Spleen (tissue), 11 donors: ENCODE measurements at regions not wholly inside any gene's neighbourhood (a gene's known extent, or its start where the extent isn't known, plus 50 kb on each side); places are given as distances from the start of the nearest gene placed in this dataset.

Experiments used
- DNase-seq: peaks from one replicate; pipeline ENCODE4 v3.0.0-alpha.2; 2020
- H3K27ac ChIP-seq, 8 donors: fragments of 200-600 bp; sonication (generic) in 7 of 8; 1 replicate in 4 of 8; 2 replicates in 4 of 8; pipeline versions ENCODE4 v1.5.0 to v1.8.0; 2016 to 2021; ENCODE audit warnings: inconsistent platforms in 4 of 8, mild to moderate bottlenecking in 4 of 8, moderate library complexity in 1 of 8
- H3K27me3 ChIP-seq, 7 donors: fragments of 200-600 bp; sonication (generic) in 6 of 7; replicated peaks in 1 of 7; 1 replicate in 4 of 7; 2 replicates in 3 of 7; pipeline versions ENCODE4 v1.5.0 to v1.8.0; 2016 to 2021; ENCODE audit warnings: inconsistent platforms in 3 of 7, mild to moderate bottlenecking in 1 of 7
- H3K36me3 ChIP-seq, 6 donors: fragments of 200-600 bp; sonication (generic) in 5 of 6; 1 replicate in 4 of 6; 2 replicates in 2 of 6; pipeline versions ENCODE4 v1.5.0 to v1.8.0; 2016 to 2021; ENCODE audit warnings: inconsistent platforms in 2 of 6
- H3K4me1 ChIP-seq, 6 donors: fragments of 200-600 bp; sonication (generic) in 5 of 6; 1 replicate in 3 of 6; 2 replicates in 3 of 6; pipeline versions ENCODE4 v1.5.0 to v1.8.0; 2016 to 2021; ENCODE audit warnings: inconsistent platforms in 3 of 6
- H3K4me3 ChIP-seq, 8 donors: fragments of 200-600 bp; sonication (generic) in 7 of 8; 1 replicate in 4 of 8; 2 replicates in 4 of 8; pipeline versions ENCODE4 v1.5.0 to v1.8.0; 2016 to 2021; ENCODE audit warnings: inconsistent platforms in 4 of 8, mild to moderate bottlenecking in 4 of 8, moderate library complexity in 2 of 8
- H3K9me3 ChIP-seq, 8 donors: fragments of 200-600 bp; sonication (generic) in 7 of 8; 1 replicate in 4 of 8; 2 replicates in 4 of 8; pipeline versions ENCODE4 v1.5.0 to v1.8.0; 2016 to 2021; ENCODE audit warnings: inconsistent platforms in 4 of 8
- CTCF ChIP-seq, 11 experiments: fragments of 200-600 bp in 7 of 11; fragments of 450-650 bp in 4 of 11; sonication (generic) in 4 of 11; IDR thresholded peaks in 8 of 11; conservative IDR thresholded peaks in 3 of 11; 1 replicate in 7 of 11; 2 replicates in 4 of 11; pipeline versions ENCODE4 v1.4.0 to v1.8.0; 2016 to 2021; ENCODE audit warnings: antibody characterized with exemption in 11 of 11, inconsistent platforms in 4 of 11, mild to moderate bottlenecking in 1 of 11
- POLR2A ChIP-seq, 3 donors: fragments of 450-650 bp; IDR thresholded peaks; one replicate each; pipeline ENCODE4 v1.5.1; 2017; ENCODE audit warnings: antibody characterized with exemption in 3 of 3, mild to moderate bottlenecking in 1 of 3
- POLR2AphosphoS5 ChIP-seq, 3 donors: sonication (generic); formaldehyde crosslinking; IDR thresholded peaks; one replicate each; pipeline ENCODE4 v1.5.1; 2017; ENCODE audit warnings: antibody characterized with exemption in 3 of 3
- WGBS, 5 donors: extraction: QIAGEN DNeasy Blood & Tissue Kit in 3 of 5; methylation state at CpG; one replicate each; pipeline versions ENCODE4 v1.1.5 to v1.1.7; 2013 to 2018; 5-methylcytosine and 5-hydroxymethylcytosine counted together
- intact Hi-C: fragments of 100-400 bp; cut with DNase I; formaldehyde crosslinking; loops from one replicate; pipeline ENCODE4 v1.15.0; 2023; ENCODE audit warnings: low total_unique reads
- donor health status: healthy with polysubstance abuse.
- donor health status: DM: no; HTN: no; CAD: no; lungs with moderate emphysema.
- donor health status: DM: no; HTN: no; CAD: no.
- donor health status: Bipolar disorder and iron deficiency.
- donor health status: healthy.
- donor health status: DM: no; HTN: no; CAD: no.
- donor health status: DM: yes; HTN: yes; CAD: no.

- H3K4me1 ChIP-seq, result no peaks in the 10 kb centered on the region
- no peak for DNase-seq
- WGBS, 5 donors, result 62 to 82% (median 69%) methylated on average over 1 of the region's 1 CpG; no CpG with 5 or more reads in 2 of the 5 donors
These were observed 1053.6 kb downstream of the NLGN4Y start for GRCh38 chrY:15577886-15578285.

GRCh38 chrY:15578761-15579160 is 1054.4 kb downstream of the NLGN4Y start:
- no peaks in the 10 kb centered on the region for H3K4me1 ChIP-seq
- no peaks in the 10 kb centered on the region for H3K36me3 ChIP-seq
- no peak for TF ChIP-seq POLR2AphosphoS5 (IDR thresholded peaks at IDR 0.05)
- no peak for TF ChIP-seq POLR2A (IDR thresholded peaks at IDR 0.05)
- no peak for TF ChIP-seq CTCF (IDR thresholded peaks at IDR 0.05 in 8 of 11, conservative IDR thresholded peaks at IDR 0.05 in 3 of 11)
- no peak overlapping the region for H3K4me3 ChIP-seq
- no peak overlapping the region for H3K27ac ChIP-seq
- no peaks in the 10 kb centered on the region for H3K27me3 ChIP-seq
- no peaks in the 10 kb centered on the region for H3K9me3 ChIP-seq
- intact Hi-C loops, result no loop called here
- DNase-seq, result no peak

More at GRCh38 chrY:15577886-15578285, 1053.6 kb downstream of the NLGN4Y start:
- TF ChIP-seq POLR2A (IDR thresholded peaks at IDR 0.05) (no peak), CTCF (IDR thresholded peaks at IDR 0.05 in 8 of 11, conservative IDR thresholded peaks at IDR 0.05 in 3 of 11) (no peak), POLR2AphosphoS5 (IDR thresholded peaks at IDR 0.05) (no peak)
- H3K4me3 ChIP-seq, result no peak overlapping the region
- no peaks in the 10 kb centered on the region for H3K36me3 ChIP-seq
- no peak overlapping the region for H3K27ac ChIP-seq
- intact Hi-C loops, result no loop called here
- no peaks in the 10 kb centered on the region for H3K9me3 ChIP-seq
- no peaks in the 10 kb centered on the region for H3K27me3 ChIP-seq

GRCh38 chrY:15579245-15579644 is 1054.9 kb downstream of the NLGN4Y start:
- no peak for TF ChIP-seq POLR2A (IDR thresholded peaks at IDR 0.05)
- peak in 1 of 11 experiments; percentile 12 for TF ChIP-seq CTCF (IDR thresholded peaks at IDR 0.05 in 8 of 11, conservative IDR thresholded peaks at IDR 0.05 in 3 of 11)
- TF ChIP-seq POLR2AphosphoS5 (IDR thresholded peaks at IDR 0.05), result no peak
- intact Hi-C loops, result no loop called here

GRCh38 chrY:15583111-15583510 is 1058.8 kb downstream of the NLGN4Y start:
- intact Hi-C loops, result no loop called here
- Histone ChIP-seq H3K27ac (no peak overlapping the region), H3K27me3 (no peaks in the 10 kb centered on the region), H3K36me3 (no peaks in the 10 kb centered on the region), H3K4me1 (no peaks in the 10 kb centered on the region), H3K9me3 (no peaks in the 10 kb centered on the region), H3K4me3 (no peak overlapping the region)
- DNase-seq, result no peak
- 59 to 78% (median 68%) methylated on average over 2 of the region's 2 CpGs; no CpG with 5 or more reads in 2 of the 5 donors for WGBS, 5 donors
- TF ChIP-seq CTCF (IDR thresholded peaks at IDR 0.05 in 8 of 11, conservative IDR thresholded peaks at IDR 0.05 in 3 of 11) (no peak), POLR2AphosphoS5 (IDR thresholded peaks at IDR 0.05) (no peak), POLR2A (IDR thresholded peaks at IDR 0.05) (no peak)

More at GRCh38 chrY:15579245-15579644, 1054.9 kb downstream of the NLGN4Y start:
- Histone ChIP-seq H3K27ac (no peak overlapping the region), H3K36me3 (no peaks in the 10 kb centered on the region), H3K9me3 (no peaks in the 10 kb centered on the region), H3K27me3 (no peaks in the 10 kb centered on the region), H3K4me3 (no peak overlapping the region), H3K4me1 (no peaks in the 10 kb centered on the region)
- no peak for DNase-seq
